HG03108 (cell line): ENCODE measurements at regions not wholly inside any gene's neighbourhood (a gene's known extent, or its start where the extent isn't known, plus 50 kb on each side); places are given as distances from the start of the nearest gene placed in this dataset.

Source experiments
- ATAC-seq: cut with Tn5 transposase; IDR thresholded peaks from one replicate; pipeline ENCODE4 v1.9.1; 2021; ENCODE audit warnings: moderate library complexity; ENCODE audit not compliant: unreplicated experiment

DNA sequence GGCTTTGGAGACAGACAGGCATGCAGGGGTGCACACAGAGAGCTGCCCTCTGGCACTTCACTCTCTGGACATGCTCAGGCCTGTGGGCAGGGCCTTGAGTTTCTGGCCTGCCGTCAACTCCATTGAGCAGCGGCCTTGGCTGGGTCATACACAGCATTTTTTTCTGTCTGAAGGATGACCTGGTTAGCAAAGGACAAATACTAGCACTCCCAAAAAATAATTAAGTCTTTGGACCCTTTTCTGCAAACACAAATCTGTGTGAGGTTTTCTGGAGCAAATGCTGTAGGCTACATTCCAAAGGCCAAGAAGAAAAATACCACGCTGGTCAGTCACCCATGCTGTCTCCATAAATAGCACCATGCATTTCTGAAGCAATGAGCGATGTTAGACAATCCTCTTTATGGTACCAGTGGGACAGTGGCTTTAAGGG is 124.7 kb upstream of the CTAGE1 start:
- no peak for ATAC-seq

DNA sequence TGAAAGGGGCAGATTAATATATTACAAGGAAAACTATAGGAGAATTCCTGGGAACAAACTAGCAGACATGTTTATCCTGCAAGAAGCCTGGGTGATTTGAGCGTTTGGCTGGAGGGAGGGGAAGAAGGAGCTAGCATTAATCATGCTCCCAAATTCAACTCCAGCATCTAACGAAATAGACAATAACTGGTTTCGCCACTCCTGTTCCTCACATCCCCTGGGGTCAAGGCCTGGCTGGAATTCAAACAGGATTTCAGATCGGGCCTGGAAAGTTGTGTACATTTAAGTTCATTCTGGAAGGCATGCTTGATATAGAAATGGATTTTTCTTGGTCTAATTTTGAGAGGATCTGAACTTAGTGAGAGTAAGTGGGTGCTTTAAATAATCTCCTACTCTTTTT is 126.1 kb upstream of the CTAGE1 start:
- ATAC-seq = no peak

DNA sequence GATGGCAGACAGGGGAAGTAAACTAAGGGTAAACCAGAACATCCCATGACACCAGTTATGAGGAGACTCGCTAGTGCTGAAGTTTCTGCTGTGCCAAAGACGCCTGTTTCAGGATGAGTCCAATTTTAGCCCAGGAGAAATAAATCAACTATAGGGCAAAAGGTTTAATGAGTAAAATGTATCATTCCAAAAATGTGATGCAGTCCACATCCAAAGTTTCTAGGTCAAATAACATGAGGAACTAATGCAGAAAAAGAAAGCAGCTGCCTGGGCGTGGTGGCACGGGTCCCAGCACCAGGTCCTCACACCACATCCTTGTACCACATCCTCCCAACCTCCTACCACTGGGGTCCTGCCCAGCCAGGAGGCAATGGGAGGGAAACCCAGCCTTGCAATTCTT is 126.9 kb upstream of the CTAGE1 start:
- no peak for ATAC-seq

DNA sequence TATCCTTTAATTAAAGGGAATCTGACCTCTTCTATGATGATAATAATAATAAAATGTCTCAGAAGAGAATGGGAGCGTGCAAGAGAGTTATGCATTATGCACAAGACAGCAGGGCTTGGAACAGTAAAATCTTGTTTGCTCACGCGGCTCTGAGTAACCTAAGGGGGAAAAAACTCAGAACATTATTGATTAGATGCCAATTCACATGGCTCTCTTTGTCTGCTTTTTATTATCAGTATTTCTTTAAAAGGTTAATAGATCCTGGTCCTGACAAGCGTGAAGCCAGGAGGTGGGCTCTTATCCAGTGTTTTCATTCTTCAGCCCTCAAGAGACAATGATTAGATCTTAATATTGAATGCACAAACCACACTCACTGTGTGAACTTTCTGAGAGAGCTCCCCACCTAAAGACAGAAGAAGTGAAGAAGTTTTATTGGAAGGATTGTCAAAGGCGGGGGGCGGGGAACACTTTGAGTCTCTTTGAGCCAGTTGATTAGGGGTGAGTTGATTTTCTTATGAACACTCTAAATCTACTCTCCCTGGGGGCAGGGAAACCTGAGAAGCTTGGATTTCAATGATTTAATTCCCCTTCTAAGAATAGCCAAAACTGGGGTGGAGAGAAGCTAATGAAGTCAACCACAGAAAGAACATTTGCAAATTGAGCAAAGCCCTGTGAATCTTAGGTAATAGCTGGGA is 127.5 kb upstream of the CTAGE1 start:
- no peak for ATAC-seq

DNA sequence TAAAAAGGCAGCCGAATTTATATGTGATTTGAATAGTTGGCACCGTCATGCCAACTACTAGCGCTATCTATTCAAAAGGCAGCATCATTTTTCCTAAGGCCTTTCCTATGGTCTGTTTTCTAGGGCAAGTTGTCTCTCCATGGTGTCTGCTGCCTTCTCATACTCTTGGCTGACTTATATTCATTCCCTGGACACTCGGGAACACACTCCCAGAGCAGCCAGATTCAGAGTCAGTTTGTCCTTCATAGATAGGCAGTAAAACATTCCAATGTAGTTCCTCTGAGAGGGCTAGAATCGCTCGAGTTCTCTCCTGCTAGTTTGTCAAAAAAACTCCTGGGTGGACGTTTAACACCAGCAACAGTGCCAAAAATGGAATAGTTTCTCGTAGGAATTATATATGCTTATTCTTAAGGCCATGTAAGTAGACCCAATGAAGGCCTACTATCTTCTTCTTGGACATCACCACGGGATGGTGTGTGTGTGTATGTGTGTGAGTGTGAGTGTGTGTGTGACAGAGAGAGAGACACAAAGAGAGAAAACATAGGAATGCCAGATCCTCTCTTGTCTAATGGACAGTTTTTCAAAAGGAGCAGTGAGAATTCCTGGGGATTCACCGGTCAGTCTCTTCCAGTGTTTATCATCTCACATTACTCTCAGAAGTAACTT is 129.3 kb upstream of the CTAGE1 start:
- ATAC-seq = no peak

DNA sequence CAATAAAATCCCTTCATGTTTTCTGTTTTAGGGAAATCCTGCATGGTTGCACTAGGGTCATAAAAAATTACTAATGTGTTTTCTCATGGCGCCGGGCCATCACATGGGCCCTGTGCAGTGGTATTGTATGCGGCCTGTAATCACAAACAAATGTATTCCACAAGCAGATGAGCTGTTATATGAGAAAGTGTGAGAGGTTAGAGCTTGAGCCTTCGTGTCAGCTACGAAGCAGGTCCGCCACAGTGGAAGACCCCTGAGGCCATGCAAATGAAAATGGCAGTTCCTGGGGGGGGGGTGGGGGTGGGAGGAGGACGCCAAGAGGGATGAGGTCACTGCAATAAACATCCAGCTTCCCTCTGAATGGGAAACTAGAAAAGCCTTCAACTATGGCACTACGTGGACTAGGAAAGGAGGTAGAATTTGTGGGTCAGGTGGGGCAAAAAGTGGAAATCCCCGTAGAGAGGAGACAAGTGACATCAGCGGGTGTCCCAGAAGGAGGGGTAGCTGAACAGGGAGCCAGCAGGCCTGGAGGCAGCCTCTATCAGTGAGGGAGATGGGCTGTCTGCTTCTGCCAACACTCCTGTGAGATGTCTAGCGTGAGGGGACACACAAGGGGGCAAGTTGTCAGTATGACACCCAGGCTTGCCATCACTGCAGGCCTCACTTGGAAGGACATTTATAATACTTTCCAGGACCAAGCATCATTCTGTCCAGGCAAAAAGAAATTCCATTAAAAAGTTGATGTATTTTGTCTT is 130.3 kb upstream of the CTAGE1 start:
- no peak for ATAC-seq

DNA sequence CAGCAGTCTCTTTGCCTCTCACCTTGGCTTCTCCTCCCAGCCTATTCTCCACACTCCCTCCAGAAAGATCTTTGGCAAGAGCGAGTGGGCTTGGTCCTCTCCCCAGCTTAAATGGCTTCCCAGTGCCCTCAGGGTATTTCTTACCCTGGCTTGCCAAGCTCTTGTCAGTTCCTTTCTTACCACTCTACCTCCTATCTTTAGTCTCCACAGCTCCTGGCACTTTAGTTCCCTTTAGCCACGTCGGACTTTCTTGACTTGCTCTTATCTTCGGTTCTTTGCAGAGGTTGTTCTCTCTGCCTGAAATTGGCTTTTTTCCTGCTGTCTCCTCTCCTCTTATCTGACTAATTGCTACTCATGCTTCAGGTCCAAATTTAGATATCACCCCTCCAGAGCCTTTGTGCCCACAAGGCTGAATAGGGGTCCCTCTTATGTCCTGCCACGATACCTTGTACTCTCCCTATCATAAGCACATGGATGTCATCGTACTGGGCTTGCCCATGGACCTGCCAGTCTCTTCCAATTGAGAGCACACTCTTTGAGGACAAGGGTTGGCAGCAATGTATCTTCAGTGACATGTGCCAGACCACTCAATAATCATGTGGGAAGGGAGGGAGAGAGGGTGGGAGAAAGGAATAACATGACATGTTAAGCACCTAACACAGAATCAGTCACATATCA is 131.7 kb upstream of the CTAGE1 start:
- ATAC-seq = no peak

DNA sequence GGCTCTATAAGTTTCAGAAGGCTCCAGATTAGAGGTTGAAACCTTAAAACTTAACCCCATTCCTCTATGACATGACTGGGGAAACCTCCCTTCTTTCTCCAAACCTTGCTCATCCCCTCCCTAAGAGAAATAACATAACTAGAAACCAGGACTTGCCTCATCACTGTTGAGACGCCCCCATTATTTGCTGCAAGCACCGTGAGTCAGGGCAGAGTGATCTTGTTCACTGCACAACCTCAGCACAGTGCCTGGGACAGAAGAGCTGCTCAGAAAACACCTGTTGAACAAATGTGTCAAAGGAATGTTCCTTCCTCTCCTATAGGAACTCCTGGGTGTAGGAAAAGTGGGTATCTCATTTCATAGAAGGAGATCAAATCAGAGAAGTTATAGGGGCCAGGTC is 132.7 kb upstream of the CTAGE1 start:
- ATAC-seq = no peak

DNA sequence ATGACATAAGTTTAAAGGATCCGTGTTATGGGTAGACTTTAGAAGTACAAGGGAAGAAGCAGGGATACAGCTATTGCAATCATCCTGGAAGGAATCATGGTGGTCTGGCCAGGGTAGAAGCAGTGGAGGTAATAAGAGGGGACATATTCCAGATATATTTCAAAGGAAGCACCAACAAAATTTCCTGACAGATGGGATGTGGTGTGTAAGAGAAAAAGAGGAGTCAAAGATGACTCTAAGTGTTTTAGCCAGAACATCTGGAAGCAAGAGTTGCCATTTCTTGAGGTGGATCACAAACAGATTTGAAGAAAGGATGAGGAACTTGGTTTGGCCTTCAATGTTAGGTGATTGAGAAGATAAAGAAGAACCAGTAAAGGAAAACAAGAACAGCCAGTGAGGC is 133.1 kb upstream of the CTAGE1 start:
- ATAC-seq = no peak

DNA sequence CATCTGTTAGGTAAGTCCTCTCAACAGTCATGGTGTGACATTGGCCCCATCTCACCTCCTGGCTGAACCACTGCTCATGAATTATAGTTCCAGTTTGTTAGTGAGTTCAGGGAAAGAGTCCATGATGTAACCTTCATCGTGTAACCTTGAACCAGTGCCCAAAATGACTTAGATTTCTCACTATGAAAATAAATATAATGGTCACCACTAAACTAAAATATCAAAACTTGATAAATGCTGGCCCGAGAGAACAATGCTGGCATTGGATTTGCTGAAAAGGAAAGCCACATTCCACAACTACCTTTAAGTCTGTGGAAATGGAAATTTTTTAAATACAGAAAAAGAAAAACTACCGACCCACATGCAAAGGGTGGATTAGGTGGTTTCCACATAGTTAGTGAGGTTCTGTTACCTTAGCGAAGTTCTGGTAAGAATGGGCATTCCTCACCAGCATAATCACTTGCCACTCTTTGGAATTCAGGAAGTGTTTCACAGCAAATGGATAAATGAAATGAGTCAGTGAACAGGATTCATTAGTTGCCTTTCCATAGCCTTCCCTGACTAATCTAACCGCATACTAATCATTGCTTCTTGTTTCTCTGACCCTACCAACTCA is 133.9 kb upstream of the CTAGE1 start:
- ATAC-seq = no peak

DNA sequence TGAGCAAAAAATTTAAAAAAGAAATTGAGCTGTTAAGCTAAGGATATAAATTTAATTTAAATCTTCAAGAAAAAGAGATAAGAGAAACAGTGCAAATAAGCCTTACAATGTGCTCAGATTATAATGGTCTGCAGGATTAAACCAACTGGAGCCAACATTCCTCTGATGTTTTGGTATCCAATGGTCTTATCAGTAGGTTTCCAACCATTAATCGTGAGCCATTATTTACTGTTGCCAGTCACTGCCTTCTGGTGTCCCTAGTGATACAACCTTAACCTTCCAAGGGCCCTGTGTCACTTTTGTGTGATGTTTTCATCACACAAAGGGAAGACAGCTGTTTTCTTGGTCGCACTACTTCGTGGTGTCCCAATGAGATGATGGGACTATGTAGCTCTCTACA is 134.5 kb upstream of the CTAGE1 start:
- ATAC-seq = no peak

DNA sequence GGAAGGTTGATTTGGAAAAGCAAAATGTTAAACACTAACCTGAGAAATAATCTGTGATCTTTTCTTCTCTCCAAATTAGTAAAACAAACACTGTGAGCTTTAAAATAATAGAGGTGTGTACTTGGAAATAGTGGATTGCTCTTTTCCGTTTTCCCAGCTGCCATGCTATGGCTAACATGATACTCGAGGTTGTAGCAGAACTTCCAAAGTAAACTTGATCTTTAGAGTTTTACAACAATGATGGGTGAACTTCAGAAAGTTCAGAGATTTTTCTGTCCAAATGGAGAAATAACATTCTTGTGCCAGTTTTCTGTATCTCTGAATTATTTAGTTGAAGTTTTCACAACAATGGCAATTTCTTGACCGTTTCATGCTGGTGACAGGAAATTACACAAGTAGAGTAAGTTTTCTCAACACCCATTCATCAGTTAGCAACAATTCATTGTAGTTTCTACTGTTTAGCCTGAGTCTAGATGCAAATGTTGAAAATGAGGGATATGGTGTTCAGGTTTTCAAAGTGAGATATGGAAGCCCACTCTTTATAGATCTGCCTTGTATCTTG is 135.3 kb upstream of the CTAGE1 start:
- no peak for ATAC-seq

DNA sequence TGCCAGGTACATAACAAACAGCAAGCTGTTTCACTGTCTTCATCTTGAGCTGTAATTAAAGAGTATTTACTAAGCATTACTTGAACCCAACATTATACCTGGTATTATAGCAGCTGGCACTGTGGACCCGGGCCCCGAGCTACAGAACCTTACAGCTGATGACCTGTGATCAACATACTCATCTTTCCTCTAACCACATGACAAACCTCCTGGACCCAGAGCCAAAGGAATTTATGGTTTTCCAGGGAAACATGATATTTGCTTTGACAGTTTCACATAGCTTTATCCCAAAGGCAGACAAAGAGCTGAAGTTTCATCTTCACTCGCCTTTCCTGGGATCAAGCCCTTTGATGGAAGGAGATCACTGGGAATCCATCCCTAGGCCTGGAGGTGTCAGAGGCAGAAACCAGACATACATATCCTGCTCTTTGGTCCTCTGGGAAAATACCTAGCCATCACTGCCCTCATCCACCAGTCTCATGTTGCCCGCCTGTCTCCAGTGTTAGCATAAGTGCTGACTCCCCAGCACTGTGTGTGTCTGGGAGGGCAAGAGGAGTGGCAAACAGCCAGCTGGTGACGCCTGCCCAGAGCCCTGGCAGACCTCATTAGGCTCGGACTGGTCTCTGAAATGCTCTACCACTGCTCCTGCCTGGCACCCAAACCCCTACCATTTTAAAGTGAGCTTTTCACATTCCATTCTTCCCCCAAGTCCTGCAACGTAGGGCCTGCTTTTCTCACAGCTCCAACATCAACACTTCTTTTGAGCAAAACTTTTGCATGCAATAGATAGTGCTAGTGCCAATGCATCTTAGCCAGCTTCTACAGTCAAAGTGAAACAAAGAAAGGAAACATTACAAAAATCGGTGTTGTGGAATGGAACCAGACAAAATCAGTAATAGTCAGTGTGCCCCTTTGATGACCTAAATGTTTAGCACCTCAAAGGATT is 138.8 kb upstream of the CTAGE1 start:
- no peak for ATAC-seq

DNA sequence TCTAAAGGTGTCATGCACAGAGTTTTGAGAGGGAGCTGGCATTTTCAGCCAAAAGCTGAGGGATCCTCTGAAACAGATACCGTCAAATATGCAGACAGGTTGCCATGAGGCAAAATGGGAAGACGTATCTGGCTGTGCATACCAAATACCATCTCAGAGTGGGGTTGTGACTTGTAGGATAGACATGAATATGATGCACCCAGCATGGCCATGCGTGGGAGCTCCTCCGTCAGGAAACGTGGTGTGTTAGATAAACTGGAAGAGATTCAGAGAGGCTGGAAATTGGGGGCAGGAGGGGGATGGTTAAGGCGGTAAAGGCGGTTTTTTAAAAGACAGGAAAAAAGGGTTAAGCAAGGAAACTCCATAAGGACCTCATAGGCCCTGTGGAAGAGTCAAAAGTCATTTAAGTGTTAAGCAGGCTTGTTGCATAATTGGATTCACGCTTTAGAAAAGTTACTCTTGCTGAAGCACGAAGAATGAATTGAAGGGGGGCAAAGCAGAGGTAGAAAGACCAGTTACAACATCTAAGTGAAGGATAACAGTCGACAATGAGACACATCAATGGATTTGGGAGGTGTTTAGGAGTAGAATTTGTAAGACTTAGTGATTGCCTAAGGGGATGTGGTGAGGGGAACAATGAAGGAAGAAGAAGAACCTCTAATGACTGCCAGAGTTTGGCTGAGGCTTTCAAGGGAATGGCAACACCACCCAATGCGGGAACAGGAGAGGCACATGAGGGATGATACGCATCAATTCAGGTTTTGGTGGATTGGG is 139.6 kb upstream of the CTAGE1 start:
- no peak for ATAC-seq

DNA sequence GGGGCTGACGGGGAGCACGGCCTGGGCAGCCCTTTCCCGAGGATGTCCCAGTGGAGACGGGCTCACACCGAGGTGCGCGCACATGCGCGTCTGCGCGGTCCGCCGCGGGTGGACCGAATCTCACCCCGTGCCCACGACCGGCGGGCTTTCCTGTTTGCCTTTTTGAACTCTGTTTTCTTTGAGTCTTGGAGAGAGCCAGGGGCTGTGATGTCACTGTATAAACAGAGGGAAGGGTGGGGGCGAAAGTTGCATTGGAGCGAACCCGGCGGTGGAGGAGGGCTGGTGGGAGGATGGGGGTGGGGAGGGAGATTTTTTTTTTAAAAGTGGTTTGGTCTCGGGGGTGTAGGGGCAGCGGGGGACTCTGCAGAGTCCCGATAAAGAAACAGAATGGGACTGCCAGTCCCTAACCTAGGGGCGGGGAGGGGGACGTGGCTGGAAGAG is 141.2 kb upstream of the CTAGE1 start:
- no peak for ATAC-seq

DNA sequence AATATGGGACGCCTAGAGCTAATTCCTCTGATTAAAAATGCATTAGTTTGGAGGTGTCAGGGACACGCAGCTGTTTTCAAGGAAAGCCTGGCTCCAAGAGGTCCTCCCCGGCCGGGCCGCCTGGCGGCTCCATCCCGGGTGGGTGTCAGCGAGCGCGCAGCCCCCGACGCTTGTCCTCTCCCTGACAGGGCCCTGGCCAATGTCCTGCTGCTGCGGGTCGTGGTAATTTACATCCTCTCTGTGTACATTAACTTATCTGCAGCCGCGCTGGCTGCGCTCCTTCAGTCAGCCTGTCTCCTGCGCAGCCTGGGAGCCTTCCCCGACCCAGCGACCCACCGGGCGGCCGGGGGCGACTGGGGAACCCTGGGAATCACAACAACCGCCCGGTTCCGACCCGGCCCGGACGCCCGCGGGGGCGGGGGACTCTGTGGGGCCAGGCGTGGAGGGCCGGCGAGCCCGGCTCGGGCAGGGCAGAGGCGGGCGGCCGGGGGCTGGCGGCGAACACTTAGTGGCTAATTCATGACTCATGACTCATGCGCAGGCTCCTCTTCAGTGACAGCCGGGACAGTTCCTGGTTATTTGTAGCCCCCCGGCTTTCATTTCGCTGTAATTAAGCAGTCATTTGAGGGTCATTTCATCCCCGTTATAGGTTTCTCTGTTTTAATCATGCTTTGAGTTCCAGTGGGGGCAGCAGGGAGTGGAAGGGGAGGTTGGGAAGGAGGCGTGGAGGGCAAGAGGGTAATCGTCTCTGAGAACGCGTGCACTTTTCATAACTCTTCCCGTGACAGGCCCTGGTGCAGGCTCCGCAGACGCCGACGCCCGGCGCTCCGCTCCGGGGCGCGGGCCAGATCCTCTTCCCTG is 141.9 kb upstream of the CTAGE1 start:
- no peak for ATAC-seq

DNA sequence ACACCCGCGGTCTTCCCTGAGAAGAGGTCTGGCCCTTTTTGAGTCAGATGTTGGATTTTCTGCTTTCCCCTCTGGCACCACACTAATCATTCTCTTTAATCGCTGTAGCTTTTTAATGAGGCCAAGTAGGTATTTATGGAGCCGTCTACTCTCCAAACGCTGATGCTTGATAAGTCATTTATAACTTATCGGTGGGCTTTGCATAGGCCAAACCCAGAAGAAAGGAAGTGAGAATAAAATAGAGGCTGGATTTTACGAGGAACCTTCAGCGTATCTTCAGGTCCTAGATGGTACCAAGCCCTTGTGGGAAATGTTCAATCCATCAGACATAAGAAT is 142.5 kb upstream of the CTAGE1 start:
- ATAC-seq = no peak

DNA sequence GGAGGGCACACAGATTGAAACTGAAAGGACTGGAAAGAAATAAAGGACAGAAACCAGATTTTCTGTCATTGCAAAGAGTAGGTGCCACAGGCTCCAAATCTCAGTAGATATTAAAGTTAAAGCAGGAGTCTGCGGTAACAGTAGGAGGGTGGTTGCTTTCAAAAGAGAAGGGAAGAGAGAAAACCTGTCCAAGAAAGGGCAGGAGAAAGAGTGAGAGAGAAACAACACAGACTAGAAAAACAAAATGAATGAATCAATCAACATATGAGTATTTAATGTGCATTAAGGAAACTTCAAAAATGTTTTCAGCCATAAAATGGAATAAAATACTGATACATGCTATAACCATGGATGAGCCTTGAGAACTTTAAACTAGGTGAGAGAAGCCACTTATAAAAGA is 143.1 kb upstream of the CTAGE1 start:
- no peak for ATAC-seq
